Endothelial cell (in vitro differentiated cells): ENCODE measurements at regions not wholly inside any gene's neighbourhood (a gene's known extent, or its start where the extent isn't known, plus 50 kb on each side); places are given as distances from the start of the nearest gene placed in this dataset.

Experiments
- DNase-seq: peaks from one replicate; pipeline ENCODE4 v3.0.0; 2021; ENCODE audit warnings: low spot score
- H3K27ac Mint-ChIP-seq: one replicate; pipeline ENCODE4 v1.8.0; 2021; ENCODE audit warnings: mixed read lengths, inconsistent platforms; ENCODE audit not compliant: unreplicated experiment
- H3K27me3 Mint-ChIP-seq: one replicate; pipeline ENCODE4 v1.8.0; 2021; ENCODE audit warnings: mild to moderate bottlenecking, moderate library complexity, mixed read lengths, inconsistent platforms; ENCODE audit not compliant: unreplicated experiment
- H3K36me3 Mint-ChIP-seq: one replicate; pipeline ENCODE4 v1.8.0; 2021; ENCODE audit warnings: mild to moderate bottlenecking, low read depth, mixed read lengths, inconsistent platforms; ENCODE audit not compliant: unreplicated experiment
- H3K4me1 Mint-ChIP-seq: one replicate; pipeline ENCODE4 v1.8.0; 2021; ENCODE audit warnings: mild to moderate bottlenecking, mixed read lengths, inconsistent platforms; ENCODE audit not compliant: unreplicated experiment
- H3K4me3 Mint-ChIP-seq: one replicate; pipeline ENCODE4 v1.8.0; 2021; ENCODE audit warnings: mild to moderate bottlenecking, mixed read lengths, inconsistent platforms; ENCODE audit not compliant: unreplicated experiment
- H3K9me3 Mint-ChIP-seq: one replicate; pipeline ENCODE4 v1.8.0; 2021; ENCODE audit warnings: mixed read lengths, inconsistent platforms; ENCODE audit not compliant: unreplicated experiment
- CTCF ChIP-seq: fragments of 200-600 bp; sonication (generic); IDR thresholded peaks from one replicate; pipeline ENCODE4 v1.5.0; 2021; ENCODE audit warnings: antibody characterized with exemption; ENCODE audit not compliant: unreplicated experiment

GRCh38 chr13:80572923-80573316 lies 232.0 kb upstream of the SPRY2 start:
- no peaks in the 10 kb centered on the region for H3K27me3 Mint-ChIP-seq
- no peaks in the 10 kb centered on the region for H3K36me3 Mint-ChIP-seq
- H3K4me3 Mint-ChIP-seq: no peak overlapping the region
- H3K27ac Mint-ChIP-seq: no peak overlapping the region
- no peaks in the 10 kb centered on the region for H3K4me1 Mint-ChIP-seq
- no peaks in the 10 kb centered on the region for H3K9me3 Mint-ChIP-seq
- no peak for TF ChIP-seq CTCF
- DNase-seq: no peak

- no peaks in the 10 kb centered on the region for H3K27me3 Mint-ChIP-seq
- H3K27ac Mint-ChIP-seq: no peak overlapping the region
- no peaks in the 10 kb centered on the region for H3K36me3 Mint-ChIP-seq
- no peak for DNase-seq
- TF ChIP-seq CTCF: no peak
- no peaks in the 10 kb centered on the region for H3K4me1 Mint-ChIP-seq
- no peak overlapping the region for H3K4me3 Mint-ChIP-seq
- H3K9me3 Mint-ChIP-seq: no peaks in the 10 kb centered on the region
Measured at GRCh38 chr13:80572308-80572922, 231.5 kb upstream of the SPRY2 start.

GRCh38 chr13:80571346-80572307 lies 230.7 kb upstream of the SPRY2 start:
- Mint-ChIP-seq H3K27me3 (peaks cover 3% of the 10 kb centered on the region), H3K36me3 (no peaks in the 10 kb centered on the region), H3K4me3 (no peak overlapping the region), H3K4me1 (no peaks in the 10 kb centered on the region), H3K9me3 (no peaks in the 10 kb centered on the region), H3K27ac (no peak overlapping the region)
- no peak for DNase-seq
- TF ChIP-seq CTCF: no peak

- no peak for DNase-seq
- H3K27me3 Mint-ChIP-seq: peaks cover 3% of the 10 kb centered on the region
- no peak for TF ChIP-seq CTCF
- no peak overlapping the region for H3K4me3 Mint-ChIP-seq
- no peaks in the 10 kb centered on the region for H3K36me3 Mint-ChIP-seq
- no peaks in the 10 kb centered on the region for H3K9me3 Mint-ChIP-seq
- H3K4me1 Mint-ChIP-seq: no peaks in the 10 kb centered on the region
- H3K27ac Mint-ChIP-seq: no peak overlapping the region
Measured at GRCh38 chr13:80563439-80563838, 222.5 kb upstream of the SPRY2 start.
